Inflammatory macrophage treated with lipopolysaccharide for 1 hour (primary cell): ENCODE measurements at regions not wholly inside any gene's neighbourhood (a gene's known extent, or its start where the extent isn't known, plus 50 kb on each side); places are given as distances from the start of the nearest gene placed in this dataset.

Experiments used
- DNase-seq, 2 donors: peaks; one replicate each; pipeline ENCODE4 v3.0.0-alpha.2; 2020 to 2022

- no peak for DNase-seq
These were observed 894.0 kb upstream of the FRG1 start for GRCh38 chr4:189046642-189047041.

- no peak for DNase-seq
These were observed 892.6 kb upstream of the FRG1 start for GRCh38 chr4:189048119-189048518.

- DNase-seq, result no peak
These were observed 891.0 kb upstream of the FRG1 start for GRCh38 chr4:189049682-189050081.

- no peak for DNase-seq
These were observed 890.0 kb upstream of the FRG1 start for GRCh38 chr4:189050643-189051042.

GRCh38 chr4:189053621-189054020, 887.1 kb upstream of the FRG1 start:
- no peak for DNase-seq

- DNase-seq, result no peak
These were observed 880.6 kb upstream of the FRG1 start for GRCh38 chr4:189060104-189060503.

- no peak for DNase-seq
These were observed 878.4 kb upstream of the FRG1 start for GRCh38 chr4:189062047-189062820.

- DNase-seq, result no peak
These were observed 870.9 kb upstream of the FRG1 start for GRCh38 chr4:189069772-189070171.

- no peak for DNase-seq
These were observed 869.4 kb upstream of the FRG1 start for GRCh38 chr4:189071241-189071640.

- DNase-seq, result no peak
These were observed 866.9 kb upstream of the FRG1 start for GRCh38 chr4:189073739-189074138.

GRCh38 chr4:189081826-189082225, 858.8 kb upstream of the FRG1 start:
- DNase-seq, result no peak

- no peak for DNase-seq
These were observed 856.9 kb upstream of the FRG1 start for GRCh38 chr4:189083769-189084168.

GRCh38 chr4:189084671-189085070, 856.0 kb upstream of the FRG1 start:
- no peak for DNase-seq

- DNase-seq, result no peak
These were observed 852.7 kb upstream of the FRG1 start for GRCh38 chr4:189087971-189088370.

GRCh38 chr4:189088780-189089179, 851.9 kb upstream of the FRG1 start:
- no peak for DNase-seq

GRCh38 chr4:189090174-189090814, 850.4 kb upstream of the FRG1 start:
- no peak for DNase-seq

GRCh38 chr4:189092581-189092980, 848.1 kb upstream of the FRG1 start:
- no peak for DNase-seq

- no peak for DNase-seq
These were observed 844.6 kb upstream of the FRG1 start for GRCh38 chr4:189096108-189096507.

GRCh38 chr4:189096717-189097116, 844.0 kb upstream of the FRG1 start:
- DNase-seq, result no peak

- DNase-seq, result no peak
These were observed 841.6 kb upstream of the FRG1 start for GRCh38 chr4:189098932-189099696.

- DNase-seq, result no peak
These were observed 827.2 kb upstream of the FRG1 start for GRCh38 chr4:189113389-189113888.

- no peak for DNase-seq
These were observed 823.2 kb upstream of the FRG1 start for GRCh38 chr4:189117426-189117825.

- DNase-seq, result no peak
These were observed 819.3 kb upstream of the FRG1 start for GRCh38 chr4:189121336-189121735.
